ENCODE measurements at regions not wholly inside any gene's neighbourhood (a gene's known extent, or its start where the extent isn't known, plus 50 kb on each side); places are given as distances from the start of the nearest gene placed in this dataset.

DNA sequence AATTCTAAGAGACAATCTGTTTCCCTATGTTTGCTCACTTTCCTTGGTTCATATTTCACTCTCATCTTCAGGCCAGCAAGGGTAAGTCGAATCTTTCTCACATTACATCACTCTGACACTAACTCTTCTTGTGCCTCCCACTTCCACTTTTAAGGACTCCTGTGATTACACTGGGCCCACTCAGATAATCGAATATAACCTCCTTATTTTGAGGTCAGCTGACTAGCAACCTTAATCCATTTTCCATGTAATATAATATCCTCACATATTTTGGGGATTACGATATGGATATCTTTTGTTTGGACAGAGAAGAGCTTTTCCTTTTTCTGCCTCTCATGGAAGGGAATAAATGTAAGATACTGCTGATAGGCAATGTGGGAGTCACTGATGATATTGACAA is 2015.7 kb upstream of the LRRTM1 start:
- Histone ChIP-seq H3K9me3 (replicated peaks in 1 of 11) (peaks cover 0 to 2% (median 0%) of the 10 kb centered on the region in 11 experiments; a peak in 2 of 22 replicates), H3K4me1 (no peaks in the 10 kb centered on the region), H3K9ac (no peak overlapping the region), H3K4me2 (no peak overlapping the region), H4K20me1 (no peaks in the 10 kb centered on the region), H3K27ac (no peak overlapping the region), H3K36me3 (no peaks in the 10 kb centered on the region), H3K27me3 (no peaks in the 10 kb centered on the region), H3K4me3 (no peak overlapping the region)
- TF ChIP-seq Cebpa-rat (IDR thresholded peaks at IDR 0.05): no peak

DNA sequence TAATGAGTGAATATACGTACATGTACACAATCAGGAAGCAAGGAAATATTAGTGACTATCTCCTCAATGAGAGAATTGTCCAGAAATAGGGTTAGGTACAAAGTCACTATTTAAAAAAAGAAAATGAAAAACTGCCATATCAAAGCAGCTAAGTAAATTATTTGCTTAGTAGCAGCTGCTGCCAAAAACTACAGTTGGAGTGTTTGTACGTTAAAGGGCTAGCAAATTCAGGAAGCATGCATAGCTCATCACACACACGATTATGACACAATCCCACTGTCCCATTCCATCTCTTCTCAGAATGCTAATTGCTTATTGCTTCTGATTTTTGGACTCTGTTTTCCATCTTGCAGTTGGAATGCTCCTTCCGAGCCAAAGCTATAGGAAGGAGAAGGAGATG is 2012.5 kb upstream of the LRRTM1 start:
- no peaks in the 10 kb centered on the region for H3K4me1 ChIP-seq
- H4K20me1 ChIP-seq: no peaks in the 10 kb centered on the region
- no peaks in the 10 kb centered on the region for H3K36me3 ChIP-seq
- H3K27ac ChIP-seq: no peak overlapping the region
- no peak overlapping the region for H3K9ac ChIP-seq
- no peaks in the 10 kb centered on the region for H3K27me3 ChIP-seq
- no peak overlapping the region for H3K4me3 ChIP-seq
- no peak for TF ChIP-seq Cebpa-rat (IDR thresholded peaks at IDR 0.05)
- no peaks in the 10 kb centered on the region for H3K9me3 ChIP-seq (replicated peaks in 1 of 11)
- no peak overlapping the region for H3K4me2 ChIP-seq

DNA sequence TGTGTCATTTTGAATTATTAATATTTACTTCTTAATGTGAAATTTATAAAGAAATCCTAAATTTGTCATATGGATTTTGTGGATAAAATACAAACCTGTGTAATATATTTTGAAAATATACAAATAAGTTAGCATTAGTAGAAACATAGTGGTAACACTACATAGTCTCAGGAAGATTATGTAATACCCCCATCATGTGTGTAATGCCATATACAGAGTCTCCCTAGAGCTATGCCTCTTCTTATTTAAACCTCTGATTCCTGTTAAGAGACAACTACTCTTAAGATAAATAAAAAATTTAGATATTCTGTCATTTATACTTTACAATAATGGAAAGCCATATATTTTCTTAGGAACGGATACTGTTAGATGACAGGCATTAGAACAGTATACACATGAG is 2012.0 kb upstream of the LRRTM1 start:
- no peak for TF ChIP-seq Cebpa-rat (IDR thresholded peaks at IDR 0.05)
- H3K9ac ChIP-seq: no peak overlapping the region

DNA sequence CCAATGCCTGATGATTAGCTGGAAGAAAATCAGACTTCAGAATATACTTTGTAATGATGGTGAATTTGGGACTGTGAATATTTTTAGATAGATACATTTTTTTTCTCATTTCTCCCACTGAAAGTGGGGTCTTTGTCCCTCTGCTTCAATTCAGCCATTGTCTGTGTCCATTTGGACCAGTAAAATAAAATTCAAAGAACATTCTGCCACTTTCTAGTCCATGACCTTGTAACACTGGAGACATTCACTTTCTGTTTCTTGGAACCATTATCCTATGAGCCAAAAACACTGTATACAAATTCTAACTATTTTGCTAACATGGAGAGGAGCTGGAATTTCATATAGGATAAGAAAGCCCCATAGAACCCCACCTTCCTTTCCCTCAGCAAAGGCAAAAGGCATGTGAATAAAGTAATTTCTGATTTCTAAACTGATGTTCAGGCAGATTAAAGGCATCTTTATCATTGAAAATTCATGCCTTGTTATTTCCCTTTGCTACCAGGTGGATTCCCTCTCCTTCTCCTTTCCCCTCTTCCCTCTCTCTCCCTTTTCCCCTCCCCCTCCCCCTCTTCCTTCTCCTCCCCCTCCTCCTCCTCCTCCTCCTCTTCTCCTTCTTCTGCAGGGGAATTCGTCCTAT is 2010.4 kb upstream of the LRRTM1 start:
- H4K20me1 ChIP-seq: no peaks in the 10 kb centered on the region
- H3K9me3 ChIP-seq (replicated peaks in 1 of 11): no peaks in the 10 kb centered on the region
- H3K4me3 ChIP-seq: no peak overlapping the region
- no peak for TF ChIP-seq Cebpa-rat (IDR thresholded peaks at IDR 0.05)
- H3K27me3 ChIP-seq: no peaks in the 10 kb centered on the region
- H3K4me1 ChIP-seq: no peaks in the 10 kb centered on the region
- H3K36me3 ChIP-seq: no peaks in the 10 kb centered on the region
- no peak overlapping the region for H3K27ac ChIP-seq
- H3K4me2 ChIP-seq: no peak overlapping the region
- no peak overlapping the region for H3K9ac ChIP-seq

More for the DNA sequence above, 2012.0 kb upstream of the LRRTM1 start:
- H4K20me1 ChIP-seq: no peaks in the 10 kb centered on the region
- no peaks in the 10 kb centered on the region for H3K36me3 ChIP-seq
- no peaks in the 10 kb centered on the region for H3K27me3 ChIP-seq
- H3K27ac ChIP-seq: no peak overlapping the region
- no peak overlapping the region for H3K4me3 ChIP-seq
- no peaks in the 10 kb centered on the region for H3K4me1 ChIP-seq
- no peaks in the 10 kb centered on the region for H3K9me3 ChIP-seq (replicated peaks in 1 of 11)
- no peak overlapping the region for H3K4me2 ChIP-seq

DNA sequence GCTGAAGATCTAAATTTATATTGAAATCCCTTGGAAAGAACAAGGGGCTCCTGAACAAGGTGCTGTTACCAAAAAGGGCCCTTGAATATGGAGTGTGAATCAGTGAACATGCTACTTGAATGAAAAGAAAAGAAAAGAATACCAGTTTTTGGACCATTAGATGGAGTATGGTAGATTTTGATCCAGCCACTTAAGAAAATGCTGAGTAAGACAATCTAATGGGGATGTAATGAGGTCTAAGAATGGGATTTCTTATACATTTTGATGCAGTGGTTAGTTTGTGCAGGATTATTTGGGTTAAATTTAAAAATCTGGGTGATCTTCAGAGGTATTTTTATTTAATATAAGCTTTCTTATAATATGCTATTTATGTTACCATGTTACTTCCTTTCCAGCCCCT is 2003.0 kb upstream of the LRRTM1 start:
- H3K27me3 ChIP-seq: no peaks in the 10 kb centered on the region
- no peak overlapping the region for H3K9ac ChIP-seq
- H3K4me3 ChIP-seq: no peak overlapping the region
- H3K36me3 ChIP-seq: no peaks in the 10 kb centered on the region
- no peak overlapping the region for H3K4me2 ChIP-seq
- H3K4me1 ChIP-seq: no peaks in the 10 kb centered on the region
- H4K20me1 ChIP-seq: no peaks in the 10 kb centered on the region
- H3K9me3 ChIP-seq (replicated peaks in 1 of 11): no peaks in the 10 kb centered on the region
- no peak overlapping the region for H3K27ac ChIP-seq
- TF ChIP-seq Cebpa-rat (IDR thresholded peaks at IDR 0.05): no peak

DNA sequence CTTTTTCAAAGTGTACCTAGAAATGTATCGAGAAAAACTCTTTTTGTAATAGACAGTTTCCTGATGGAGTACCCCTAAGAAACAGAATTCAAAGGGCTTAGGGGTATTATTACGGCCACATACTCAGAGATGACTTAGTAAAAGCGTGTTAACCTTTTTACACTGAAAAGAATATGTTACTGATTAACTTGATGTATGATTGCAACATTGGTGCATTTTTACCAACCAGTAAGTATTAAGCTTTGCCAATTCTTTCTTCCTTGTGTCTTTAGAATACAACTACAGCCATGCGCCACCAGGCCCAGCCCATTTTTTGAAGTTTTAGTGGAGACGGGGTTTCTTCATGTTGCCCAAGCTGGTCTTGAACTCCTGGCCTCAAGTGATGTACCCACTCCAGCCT is 1997.0 kb upstream of the LRRTM1 start:
- no peak overlapping the region for H3K4me3 ChIP-seq
- H3K36me3 ChIP-seq: no peaks in the 10 kb centered on the region
- no peaks in the 10 kb centered on the region for H3K9me3 ChIP-seq (replicated peaks in 1 of 11)
- no peak overlapping the region for H3K4me2 ChIP-seq
- no peaks in the 10 kb centered on the region for H3K4me1 ChIP-seq
- no peak overlapping the region for H3K27ac ChIP-seq
- no peaks in the 10 kb centered on the region for H3K27me3 ChIP-seq
- H4K20me1 ChIP-seq: no peaks in the 10 kb centered on the region
- no peak overlapping the region for H3K9ac ChIP-seq
- TF ChIP-seq Cebpa-rat (IDR thresholded peaks at IDR 0.05): no peak

DNA sequence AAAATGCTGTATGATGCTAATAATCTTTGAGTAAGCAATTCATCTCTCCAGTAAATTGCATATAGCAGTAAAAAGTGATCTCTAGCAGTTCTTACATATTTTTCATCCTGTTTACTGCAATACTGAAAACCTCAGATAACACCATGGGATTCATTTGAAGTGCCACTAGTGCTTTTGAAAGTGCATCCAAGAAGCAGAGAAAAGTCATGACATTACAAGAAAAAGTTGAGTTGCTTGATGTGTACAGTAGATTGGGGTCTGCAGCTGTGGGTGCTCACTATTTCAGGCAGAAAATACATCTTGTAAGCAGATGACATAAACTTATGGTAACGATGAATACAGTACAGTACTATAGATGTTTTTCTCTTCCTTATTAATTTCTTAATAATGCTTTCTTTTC is 1984.9 kb upstream of the LRRTM1 start:
- no peak for TF ChIP-seq Cebpa-rat (IDR thresholded peaks at IDR 0.05)
- Histone ChIP-seq H3K4me1 (peaks cover 0 to 5% (median 0%) of the 10 kb centered on the region in 10 experiments; a peak in 3 of 20 replicates), H3K27me3 (no peaks in the 10 kb centered on the region), H4K20me1 (no peaks in the 10 kb centered on the region), H3K4me2 (no peak overlapping the region), H3K27ac (no peak overlapping the region), H3K9ac (no peak overlapping the region), H3K9me3 (replicated peaks in 1 of 11) (no peaks in the 10 kb centered on the region), H3K4me3 (no peak overlapping the region), H3K36me3 (no peaks in the 10 kb centered on the region)

DNA sequence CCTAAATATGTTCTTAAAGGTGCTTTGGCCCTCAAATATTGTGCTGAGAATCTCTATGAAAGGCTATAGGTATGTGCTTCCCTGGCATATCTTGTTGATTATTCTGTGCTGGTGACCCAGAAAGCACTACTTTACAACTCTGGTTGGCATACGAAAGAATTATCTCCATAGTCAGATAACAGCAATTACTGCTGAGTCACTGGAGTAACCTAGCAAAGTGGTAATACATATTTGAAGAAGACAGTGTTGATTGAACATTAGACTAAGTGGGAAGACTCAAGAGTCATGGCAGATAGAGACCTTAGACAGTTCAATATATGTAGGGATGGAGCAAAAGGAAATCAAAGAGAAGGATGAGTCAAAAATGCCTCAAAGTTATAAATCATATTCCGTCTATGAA is 1978.5 kb upstream of the LRRTM1 start:
- no peak for TF ChIP-seq Cebpa-rat (IDR thresholded peaks at IDR 0.05)
- no peaks in the 10 kb centered on the region for H3K9me3 ChIP-seq (replicated peaks in 1 of 11)
- H3K4me1 ChIP-seq: peaks cover 0 to 6% (median 0%) of the 10 kb centered on the region in 10 experiments; a peak in 2 of 20 replicates
- H3K27ac ChIP-seq: no peak overlapping the region
- no peaks in the 10 kb centered on the region for H3K36me3 ChIP-seq
- no peak overlapping the region for H3K4me2 ChIP-seq
- no peak overlapping the region for H3K4me3 ChIP-seq
- no peak overlapping the region for H3K9ac ChIP-seq
- no peaks in the 10 kb centered on the region for H3K27me3 ChIP-seq
- H4K20me1 ChIP-seq: no peaks in the 10 kb centered on the region

DNA sequence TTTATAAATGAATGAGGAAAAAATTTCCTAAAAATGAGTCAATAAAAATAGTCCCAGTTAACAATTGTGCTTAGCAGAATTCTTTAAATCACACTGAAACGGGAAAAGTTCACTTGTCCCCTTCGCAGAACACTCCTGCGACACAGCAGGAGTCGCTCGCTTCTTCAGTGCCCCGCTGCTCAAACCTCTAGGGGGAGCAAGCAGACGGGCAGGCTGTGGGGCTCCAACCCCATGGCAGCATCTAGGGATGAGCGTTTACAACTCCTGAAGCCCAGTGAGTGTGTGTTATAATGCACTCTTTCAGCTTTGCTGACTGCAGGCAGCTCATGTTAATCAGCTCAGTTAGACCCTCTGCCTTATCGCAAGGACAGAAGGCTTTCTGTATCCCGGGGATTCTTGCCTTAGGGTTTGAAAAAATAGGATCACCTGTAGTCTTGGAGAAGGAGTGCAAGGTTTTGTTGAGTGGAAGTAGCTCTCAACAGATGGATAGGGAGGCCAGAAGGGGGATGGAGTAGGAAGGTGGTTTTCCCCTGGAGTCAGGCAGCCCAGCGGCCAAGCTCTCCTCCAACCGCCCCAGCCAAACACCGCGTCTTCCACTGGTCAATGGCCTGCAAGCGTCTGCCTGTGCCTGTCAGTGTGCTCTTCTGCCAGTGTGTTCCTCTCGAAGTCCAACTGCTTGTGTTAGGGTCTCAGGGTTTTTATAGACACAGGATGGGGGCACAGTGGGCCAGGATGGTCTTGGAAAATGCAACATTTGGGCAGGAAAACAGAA is 1977.7 kb upstream of the LRRTM1 start:
- Histone ChIP-seq H3K9ac (no peak overlapping the region), H4K20me1 (no peaks in the 10 kb centered on the region), H3K27me3 (no peaks in the 10 kb centered on the region), H3K36me3 (no peaks in the 10 kb centered on the region), H3K4me1 (peaks cover 0 to 6% (median 0%) of the 10 kb centered on the region in 10 experiments; a peak in 2 of 20 replicates), H3K27ac (no peak overlapping the region), H3K9me3 (replicated peaks in 1 of 11) (peaks cover 0 to 2% (median 0%) of the 10 kb centered on the region in 11 experiments; a peak in 1 of 22 replicates), H3K4me2 (no peak overlapping the region), H3K4me3 (no peak overlapping the region)
- no peak for TF ChIP-seq Cebpa-rat (IDR thresholded peaks at IDR 0.05)

DNA sequence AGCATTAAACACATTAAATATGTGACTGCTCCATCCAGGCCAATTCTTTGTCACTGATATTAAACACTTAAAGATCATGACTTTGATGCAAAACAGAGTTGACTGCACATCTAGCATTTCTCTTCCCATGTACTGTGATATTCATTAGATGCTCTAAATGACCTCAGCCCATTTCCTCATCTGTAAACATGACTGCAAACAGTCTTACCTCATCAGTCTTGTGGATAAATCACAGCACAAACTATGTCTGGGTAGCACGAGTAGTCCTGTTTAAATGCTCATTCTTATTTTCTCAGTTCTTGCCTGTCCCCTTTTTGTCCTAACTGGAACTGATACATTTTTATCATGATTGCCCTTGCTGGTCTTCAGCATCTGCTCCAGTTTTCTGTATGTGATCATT is 1974.8 kb upstream of the LRRTM1 start:
- Histone ChIP-seq H3K4me2 (no peak overlapping the region), H3K4me3 (no peak overlapping the region), H3K27ac (no peak overlapping the region), H3K27me3 (no peaks in the 10 kb centered on the region), H3K9ac (no peak overlapping the region), H4K20me1 (no peaks in the 10 kb centered on the region), H3K36me3 (no peaks in the 10 kb centered on the region), H3K4me1 (0 out of 20 replicates have a peak, but pooled peaks cover 0 to under 1% (median 0%) of the 10 kb centered on the region in 10 experiments), H3K9me3 (replicated peaks in 1 of 11) (peaks cover 0 to 4% (median 0%) of the 10 kb centered on the region in 11 experiments; a peak in 1 of 22 replicates)
- TF ChIP-seq Cebpa-rat (IDR thresholded peaks at IDR 0.05): no peak
